GM12874 (cell line): ENCODE measurements at regions not wholly inside any gene's neighbourhood (a gene's known extent, or its start where the extent isn't known, plus 50 kb on each side); places are given as distances from the start of the nearest gene placed in this dataset.

ENCODE experiments used
- CTCF ChIP-seq: IDR thresholded peaks from 2 replicates; pipeline ENCODE4 v1.5.1; 2011; ENCODE audit warnings: low read depth, mild to moderate bottlenecking, control low read depth, low read length, moderate library complexity; ENCODE audit not compliant: insufficient read depth

- no peak for TF ChIP-seq CTCF
These were observed 178.3 kb upstream of the TWIST2 start for GRCh38 chr2:238669581-238670080.

GRCh38 chr2:238670111-238670585, 177.7 kb upstream of the TWIST2 start:
- no peak for TF ChIP-seq CTCF

- no peak for TF ChIP-seq CTCF
These were observed 165.3 kb upstream of the TWIST2 start for GRCh38 chr2:238682536-238682935.

DNA sequence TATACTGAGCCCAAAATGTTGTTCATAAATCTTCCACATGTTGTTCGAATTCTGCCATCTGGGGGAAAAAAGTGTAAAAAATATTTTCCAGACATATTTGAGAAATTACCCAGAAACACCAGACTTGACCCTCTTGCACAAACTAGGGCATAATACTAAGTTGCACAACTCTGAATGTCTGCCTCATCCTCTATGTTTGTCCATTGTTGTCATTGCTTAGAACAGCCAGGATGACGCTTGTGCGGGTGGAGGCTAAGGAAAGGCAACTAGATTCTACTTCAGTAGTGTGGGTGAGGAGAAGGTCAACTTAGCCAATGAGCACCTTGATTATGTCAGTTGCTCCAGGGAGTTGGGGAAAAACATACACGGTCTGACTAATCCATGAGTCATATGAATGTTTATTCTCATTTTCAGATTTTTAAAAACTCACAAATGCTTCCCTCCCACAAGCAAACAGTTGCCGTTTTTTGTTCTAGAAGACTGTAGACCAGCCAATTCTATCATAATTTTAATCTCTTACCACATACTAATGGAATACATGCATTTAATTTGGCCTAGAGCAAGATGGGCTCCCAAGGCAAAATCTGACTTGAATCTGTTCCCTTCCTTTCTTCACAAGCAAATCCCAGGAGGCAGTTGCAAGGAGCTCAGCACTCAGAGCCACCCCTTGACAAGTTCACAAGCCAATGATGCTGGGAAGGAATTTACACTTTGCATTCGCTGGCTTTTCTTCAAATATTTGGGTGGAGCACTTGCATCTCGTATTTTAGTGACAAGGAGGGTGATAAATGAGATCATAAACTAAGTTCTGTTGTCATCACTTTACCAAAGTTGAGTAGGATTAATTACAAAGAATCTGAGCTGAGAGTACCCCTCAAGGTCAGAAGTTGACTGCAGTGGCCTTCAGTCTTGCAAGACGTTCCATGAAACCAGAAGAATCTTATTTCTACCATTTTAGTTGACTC, 163.2 kb upstream of the TWIST2 start:
- no peak for TF ChIP-seq CTCF

DNA sequence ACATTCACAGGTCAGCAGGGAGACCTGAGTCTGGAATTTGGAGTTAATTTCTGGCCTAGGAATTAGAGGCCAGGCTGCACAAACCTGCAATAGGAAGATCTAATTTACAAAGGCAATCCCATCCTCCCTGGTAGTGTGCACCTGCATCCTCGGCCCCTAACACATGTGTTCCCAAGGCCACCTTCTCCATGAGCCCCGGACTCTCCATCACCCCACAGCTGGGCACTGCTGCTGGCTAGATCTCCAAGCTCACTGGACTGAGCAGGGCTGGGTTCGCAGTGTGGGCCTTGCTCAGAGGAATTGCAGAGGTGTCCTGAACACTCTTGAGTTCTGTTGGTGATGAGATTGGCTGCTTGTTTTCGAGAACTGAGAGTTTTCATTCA, 162.6 kb upstream of the TWIST2 start:
- TF ChIP-seq CTCF: no peak

GRCh38 chr2:238685713-238686112, 162.2 kb upstream of the TWIST2 start:
- no peak for TF ChIP-seq CTCF

- no peak for TF ChIP-seq CTCF
These were observed 161.7 kb upstream of the TWIST2 start for GRCh38 chr2:238686223-238686622.
